ENCODE measurements at regions not wholly inside any gene's neighbourhood (a gene's known extent, or its start where the extent isn't known, plus 50 kb on each side); places are given as distances from the start of the nearest gene placed in this dataset.

DNA sequence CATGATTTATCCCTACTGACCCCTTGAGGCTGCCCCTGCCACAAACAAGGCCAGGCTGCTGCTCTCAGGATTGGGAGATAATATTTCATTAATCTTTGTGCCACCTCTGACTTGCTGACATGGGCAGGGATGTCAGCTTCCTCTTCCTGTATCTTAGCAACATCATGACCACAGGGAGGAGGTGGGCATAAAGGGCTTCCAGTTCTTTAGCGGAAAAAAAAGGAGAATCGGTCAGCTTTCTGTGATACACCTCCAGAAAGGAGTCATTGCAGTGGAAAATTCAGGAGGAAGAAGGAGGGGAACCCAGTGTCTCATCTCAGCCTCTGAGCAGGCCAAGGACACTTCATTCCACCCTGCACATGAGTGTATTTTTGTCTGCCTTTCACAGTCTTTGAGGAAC lies 206.8 kb upstream of the SDK2 start:
- TF ChIP-seq, protein P1, sequence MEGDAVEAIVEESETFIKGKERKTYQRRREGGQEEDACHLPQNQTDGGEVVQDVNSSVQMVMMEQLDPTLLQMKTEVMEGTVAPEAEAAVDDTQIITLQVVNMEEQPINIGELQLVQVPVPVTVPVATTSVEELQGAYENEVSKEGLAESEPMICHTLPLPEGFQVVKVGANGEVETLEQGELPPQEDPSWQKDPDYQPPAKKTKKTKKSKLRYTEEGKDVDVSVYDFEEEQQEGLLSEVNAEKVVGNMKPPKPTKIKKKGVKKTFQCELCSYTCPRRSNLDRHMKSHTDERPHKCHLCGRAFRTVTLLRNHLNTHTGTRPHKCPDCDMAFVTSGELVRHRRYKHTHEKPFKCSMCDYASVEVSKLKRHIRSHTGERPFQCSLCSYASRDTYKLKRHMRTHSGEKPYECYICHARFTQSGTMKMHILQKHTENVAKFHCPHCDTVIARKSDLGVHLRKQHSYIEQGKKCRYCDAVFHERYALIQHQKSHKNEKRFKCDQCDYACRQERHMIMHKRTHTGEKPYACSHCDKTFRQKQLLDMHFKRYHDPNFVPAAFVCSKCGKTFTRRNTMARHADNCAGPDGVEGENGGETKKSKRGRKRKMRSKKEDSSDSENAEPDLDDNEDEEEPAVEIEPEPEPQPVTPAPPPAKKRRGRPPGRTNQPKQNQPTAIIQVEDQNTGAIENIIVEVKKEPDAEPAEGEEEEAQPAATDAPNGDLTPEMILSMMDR (IDR thresholded peaks at IDR 0.05) = no peak
- TF ChIP-seq POLR2A (IDR thresholded peaks at IDR 0.05) (no peak), EP300 (IDR thresholded peaks at IDR 0.05) (no peak), POLR2AphosphoS5 (IDR thresholded peaks at IDR 0.05) (no peak)
